ENCODE measurements at regions not wholly inside any gene's neighbourhood (a gene's known extent, or its start where the extent isn't known, plus 50 kb on each side); places are given as distances from the start of the nearest gene placed in this dataset.
A peak's percentile ranks its signal among the peaks of the same experiment; 100 is the strongest.

GRCh38 chr1:234746798-234747196 is 136.8 kb upstream of the IRF2BP2 start:
- DNase-seq: no peak
- Histone ChIP-seq H3K36me3 (no peaks in the 10 kb centered on the region), H3K27me3 (no peaks in the 10 kb centered on the region), H3K9me3 (no peaks in the 10 kb centered on the region), H3K27ac (no peak overlapping the region), H3K4me1 (peaks cover 0 to 4% (median 0%) of the 10 kb centered on the region in 4 donors), H3K4me3 (no peak overlapping the region)
- TF ChIP-seq POLR2A (IDR thresholded peaks at IDR 0.05) (no peak), CTCF (IDR thresholded peaks at IDR 0.05) (no peak)

DNA sequence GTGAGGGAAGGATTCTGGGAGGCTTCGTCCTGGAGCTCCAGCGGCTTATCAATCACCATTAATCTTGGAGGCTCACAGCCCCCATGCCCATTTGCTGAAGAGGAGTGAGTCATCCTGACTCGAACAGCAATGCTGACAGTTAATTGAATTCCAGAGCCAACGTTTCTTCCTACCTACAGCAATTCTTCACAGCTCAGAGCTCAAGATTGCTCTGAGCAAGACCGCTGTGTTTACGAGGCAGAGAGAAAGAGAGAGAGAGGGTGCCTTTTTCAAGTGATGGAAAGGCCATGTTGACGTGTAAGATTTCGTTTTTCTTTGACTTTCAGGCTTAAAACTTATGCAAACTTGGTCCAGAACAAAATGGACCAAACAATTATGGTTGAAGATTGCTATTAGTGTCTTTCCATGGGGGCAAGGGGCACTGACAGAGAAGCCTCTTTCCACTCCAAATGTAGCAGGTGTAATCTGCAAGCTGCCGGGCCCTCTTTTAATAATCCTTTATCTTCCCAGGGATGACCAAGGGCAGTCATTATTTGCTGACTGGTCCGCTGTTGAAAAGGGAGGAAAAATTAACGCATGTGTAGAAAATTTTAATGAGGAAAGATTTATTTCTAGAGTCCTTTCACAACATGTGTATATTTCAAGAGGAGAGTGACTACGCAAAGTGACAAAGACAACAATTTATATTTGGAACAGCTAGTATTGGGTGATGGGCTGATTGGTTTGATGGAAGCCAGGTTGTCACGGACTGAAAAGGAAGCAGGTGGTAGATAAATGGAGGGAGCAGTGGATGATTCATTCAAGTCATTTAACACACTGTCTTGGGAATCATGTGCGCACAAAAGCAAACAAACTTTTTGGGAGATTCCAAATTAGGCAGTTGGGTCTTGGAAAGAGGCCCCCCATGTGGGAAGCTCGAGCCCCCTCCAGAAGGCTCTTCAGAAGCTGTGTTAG is 136.1 kb upstream of the IRF2BP2 start:
- TF ChIP-seq CTCF (IDR thresholded peaks at IDR 0.05): no peak
- TF ChIP-seq POLR2A (IDR thresholded peaks at IDR 0.05): no peak
- Histone ChIP-seq H3K9me3 (no peaks in the 10 kb centered on the region), H3K4me1 (no peaks in the 10 kb centered on the region), H3K27ac (no peak overlapping the region), H3K4me3 (no peak overlapping the region), H3K27me3 (no peaks in the 10 kb centered on the region), H3K36me3 (no peaks in the 10 kb centered on the region)
- no peak for DNase-seq

DNA sequence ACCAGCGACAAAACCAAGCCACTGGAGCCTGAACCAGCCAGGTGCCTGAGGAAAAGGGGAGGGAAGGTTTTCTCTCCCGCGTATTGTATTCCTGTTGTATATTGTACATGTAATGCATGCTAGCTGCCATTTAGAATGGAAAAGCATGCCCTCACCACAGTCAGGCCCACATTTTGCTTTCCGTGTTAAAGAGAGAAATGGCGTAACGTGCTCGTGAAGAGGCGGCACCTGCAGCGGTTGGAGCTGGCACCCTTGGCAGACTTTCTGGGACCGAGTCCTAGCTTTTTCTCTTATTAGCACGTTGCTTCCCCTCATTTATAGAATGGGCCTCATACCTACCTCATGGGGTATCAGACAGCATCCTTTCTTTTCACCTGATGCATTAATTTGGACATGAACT is 135.3 kb upstream of the IRF2BP2 start:
- H3K27me3 ChIP-seq: no peaks in the 10 kb centered on the region
- H3K4me1 ChIP-seq: no peaks in the 10 kb centered on the region
- H3K9me3 ChIP-seq: no peaks in the 10 kb centered on the region
- TF ChIP-seq POLR2A (IDR thresholded peaks at IDR 0.05) (no peak), CTCF (IDR thresholded peaks at IDR 0.05) (no peak)
- no peak overlapping the region for H3K4me3 ChIP-seq
- H3K27ac ChIP-seq: no peak overlapping the region
- no peak for DNase-seq
- H3K36me3 ChIP-seq: no peaks in the 10 kb centered on the region

DNA sequence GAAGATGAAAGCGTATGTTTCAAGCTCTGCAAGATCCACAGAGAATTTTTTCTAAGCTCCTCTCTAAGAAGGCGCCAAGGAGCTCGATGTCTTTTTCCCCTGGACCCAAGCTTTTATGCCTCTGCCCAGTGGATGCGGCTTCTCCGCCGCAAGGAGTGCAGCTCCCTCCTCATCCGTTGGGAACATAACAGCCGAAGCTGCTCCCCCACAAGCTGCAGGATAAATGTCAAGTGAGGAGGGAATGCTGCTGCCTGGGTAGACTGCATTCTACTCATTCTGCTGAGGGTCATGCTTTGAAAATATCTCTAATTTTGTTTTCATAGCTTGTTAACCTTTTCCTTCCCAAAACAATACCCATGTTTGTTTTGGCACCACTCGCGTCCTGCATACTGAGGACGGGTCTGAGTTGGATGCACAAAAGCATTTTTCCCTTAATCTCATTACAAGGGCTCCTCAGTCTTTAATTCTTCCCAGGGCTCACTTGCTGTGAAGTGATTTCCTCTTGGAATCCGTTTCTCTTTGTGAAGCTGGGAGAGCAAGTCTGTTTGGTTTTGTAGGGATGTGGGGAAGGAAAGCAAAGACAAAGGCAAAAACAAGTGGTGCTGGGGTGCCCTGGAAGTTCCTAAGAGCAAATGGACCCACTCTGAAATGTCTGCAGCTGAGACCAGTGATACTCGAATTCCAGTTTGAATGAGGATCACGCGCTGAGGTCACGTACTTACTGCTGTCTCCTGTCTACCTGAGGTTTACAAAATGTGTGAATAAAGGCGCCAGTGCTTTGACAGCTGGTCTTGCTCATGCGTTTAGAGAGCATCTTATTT is 134.0 kb upstream of the IRF2BP2 start:
- H3K36me3 ChIP-seq: no peaks in the 10 kb centered on the region
- no peak for DNase-seq
- H3K4me1 ChIP-seq: no peaks in the 10 kb centered on the region
- peak overlapping the region in 2 of 4 donors; percentile 38 to 43 for H3K27ac ChIP-seq
- no peak overlapping the region for H3K4me3 ChIP-seq
- H3K9me3 ChIP-seq: no peaks in the 10 kb centered on the region
- H3K27me3 ChIP-seq: no peaks in the 10 kb centered on the region
- TF ChIP-seq POLR2A (IDR thresholded peaks at IDR 0.05) (no peak), CTCF (IDR thresholded peaks at IDR 0.05) (no peak)

DNA sequence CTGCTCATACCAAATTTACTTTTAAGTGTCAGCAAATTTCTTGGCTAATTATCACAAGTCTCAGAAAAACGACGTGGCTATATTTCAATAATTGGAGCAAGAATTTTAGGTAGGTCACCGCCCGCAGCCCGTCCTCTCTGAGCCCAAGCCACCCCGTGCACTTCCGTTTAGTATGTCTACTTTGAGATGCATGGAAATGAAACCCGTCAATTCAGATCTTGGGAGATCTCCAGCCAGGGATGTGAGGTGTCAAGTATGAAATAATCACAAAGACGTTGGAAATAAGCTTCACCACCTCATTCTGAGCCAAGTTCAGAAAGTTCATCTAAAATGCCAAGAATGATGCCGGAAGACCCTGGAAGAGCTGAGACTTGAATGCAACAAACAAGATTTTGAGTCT is 132.6 kb upstream of the IRF2BP2 start:
- H3K36me3 ChIP-seq: no peaks in the 10 kb centered on the region
- no peak for TF ChIP-seq CTCF (IDR thresholded peaks at IDR 0.05)
- TF ChIP-seq POLR2A (IDR thresholded peaks at IDR 0.05): no peak
- no peak for DNase-seq
- no peak overlapping the region for H3K4me3 ChIP-seq
- H3K9me3 ChIP-seq: no peaks in the 10 kb centered on the region
- H3K4me1 ChIP-seq: no peaks in the 10 kb centered on the region
- H3K27me3 ChIP-seq: no peaks in the 10 kb centered on the region
- H3K27ac ChIP-seq: no peak overlapping the region
